ENCODE measurements at regions not wholly inside any gene's neighbourhood (a gene's known extent, or its start where the extent isn't known, plus 50 kb on each side); places are given as distances from the start of the nearest gene placed in this dataset.

- no peak for TF ChIP-seq ZBTB7A (IDR thresholded peaks at IDR 0.05; ENCODE audit: low read depth)
- no peak for TF ChIP-seq TAF1 (IDR thresholded peaks at IDR 0.05; ENCODE audit: low read depth)
- TF ChIP-seq NFIC (IDR thresholded peaks at IDR 0.05) = no peak
- TF ChIP-seq REST (IDR thresholded peaks at IDR 0.05; ENCODE audit: low read depth) = no peak
- no peak for TF ChIP-seq EP300 (IDR thresholded peaks at IDR 0.05; ENCODE audit: borderline replicate concordance)
- TF ChIP-seq FOXM1 (IDR thresholded peaks at IDR 0.05; ENCODE audit: borderline replicate concordance, low read depth) = no peak
- TF ChIP-seq CREB1 (IDR thresholded peaks at IDR 0.05; ENCODE audit: low read depth) = no peak
- TF ChIP-seq EGR1 (IDR thresholded peaks at IDR 0.05) = no peak
These were observed 767.9 kb downstream of the TMEM121 start for GRCh38 chr14:106294324-106294723.

GRCh38 chr14:106302661-106303060 lies 776.3 kb downstream of the TMEM121 start:
- TF ChIP-seq MAX (IDR thresholded peaks at IDR 0.05) (no peak), YY1 (IDR thresholded peaks at IDR 0.05; ENCODE audit: low read depth) (no peak), TAF1 (IDR thresholded peaks at IDR 0.05; ENCODE audit: low read depth) (no peak), CEBPB (IDR thresholded peaks at IDR 0.05) (no peak), EP300 (IDR thresholded peaks at IDR 0.05; ENCODE audit: borderline replicate concordance) (no peak), REST (IDR thresholded peaks at IDR 0.05; ENCODE audit: low read depth) (no peak), TEAD4 (IDR thresholded peaks at IDR 0.05) (no peak), RAD21 (IDR thresholded peaks at IDR 0.05; ENCODE audit: low read depth) (no peak), NFIC (IDR thresholded peaks at IDR 0.05) (no peak), ZBTB7A (IDR thresholded peaks at IDR 0.05; ENCODE audit: low read depth) (no peak), EGR1 (IDR thresholded peaks at IDR 0.05) (no peak), CREB1 (IDR thresholded peaks at IDR 0.05; ENCODE audit: low read depth) (no peak), FOXM1 (IDR thresholded peaks at IDR 0.05; ENCODE audit: borderline replicate concordance, low read depth) (no peak), TCF12 (IDR thresholded peaks at IDR 0.05; ENCODE audit: low read depth) (no peak), USF1 (IDR thresholded peaks at IDR 0.05) (no peak)

- TF ChIP-seq EP300 (IDR thresholded peaks at IDR 0.05; ENCODE audit: borderline replicate concordance) = no peak
- TF ChIP-seq MAX (IDR thresholded peaks at IDR 0.05) = no peak
- TF ChIP-seq CREB1 (IDR thresholded peaks at IDR 0.05; ENCODE audit: low read depth) = no peak
These were observed 777.9 kb downstream of the TMEM121 start for GRCh38 chr14:106304271-106304670.

GRCh38 chr14:106308839-106309389 lies 782.5 kb downstream of the TMEM121 start:
- TF ChIP-seq YY1 (IDR thresholded peaks at IDR 0.05; ENCODE audit: low read depth) (no peak), TCF12 (IDR thresholded peaks at IDR 0.05; ENCODE audit: low read depth) (0 out of 2 replicates have a peak, but pooled peaks have one; percentile 27)

- no peak for TF ChIP-seq EP300 (IDR thresholded peaks at IDR 0.05; ENCODE audit: borderline replicate concordance)
- no peak for TF ChIP-seq TAF1 (IDR thresholded peaks at IDR 0.05; ENCODE audit: low read depth)
- no peak for TF ChIP-seq YY1 (IDR thresholded peaks at IDR 0.05; ENCODE audit: low read depth)
- TF ChIP-seq TEAD4 (IDR thresholded peaks at IDR 0.05) = no peak
- TF ChIP-seq REST (IDR thresholded peaks at IDR 0.05; ENCODE audit: low read depth) = no peak
These were observed 783.0 kb downstream of the TMEM121 start for GRCh38 chr14:106309423-106309822.

- TF ChIP-seq EP300 (IDR thresholded peaks at IDR 0.05; ENCODE audit: borderline replicate concordance) (no peak), REST (IDR thresholded peaks at IDR 0.05; ENCODE audit: low read depth) (no peak), TCF12 (IDR thresholded peaks at IDR 0.05; ENCODE audit: low read depth) (no peak), NFIC (IDR thresholded peaks at IDR 0.05) (no peak), YY1 (IDR thresholded peaks at IDR 0.05; ENCODE audit: low read depth) (no peak), FOXM1 (IDR thresholded peaks at IDR 0.05; ENCODE audit: borderline replicate concordance, low read depth) (no peak), ZBTB7A (IDR thresholded peaks at IDR 0.05; ENCODE audit: low read depth) (no peak), RAD21 (IDR thresholded peaks at IDR 0.05; ENCODE audit: low read depth) (no peak), EGR1 (IDR thresholded peaks at IDR 0.05) (no peak)
These were observed 789.1 kb downstream of the TMEM121 start for GRCh38 chr14:106315436-106315835.
